Vagina (tissue), 2 donors: ENCODE measurements at regions not wholly inside any gene's neighbourhood (a gene's known extent, or its start where the extent isn't known, plus 50 kb on each side); places are given as distances from the start of the nearest gene placed in this dataset.
"Not testable (repeated sequence)": the region's sequence is repeated elsewhere in the genome, so short reads cannot be mapped to it uniquely, and the experiment has no call there.

ENCODE experiments used
- DNase-seq, 2 donors: peaks; one replicate each; pipeline ENCODE4 v3.0.0-alpha.2; 2017; ENCODE audit errors: extremely low spot score in 2 of 2
- H3K27ac ChIP-seq: fragments of 200-600 bp; sonication (generic); one replicate; pipeline ENCODE4 v1.5.1; 2019
- H3K27me3 ChIP-seq: fragments of 200-600 bp; sonication (generic); one replicate; pipeline ENCODE4 v1.5.1; 2019
- H3K36me3 ChIP-seq, 2 donors: fragments of 200-600 bp; sonication (generic); one replicate each; pipeline ENCODE4 v1.5.1; 2017 to 2019
- H3K4me1 ChIP-seq: fragments of 200-600 bp; sonication (generic); one replicate; pipeline ENCODE4 v1.5.1; 2019
- H3K4me3 ChIP-seq, 2 donors: fragments of 200-600 bp; sonication (generic); 1 replicate in 1 of 2; 2 replicates in 1 of 2; pipeline ENCODE4 v1.5.1; 2016 to 2019
- H3K9me3 ChIP-seq: fragments of 200-600 bp; sonication (generic); one replicate; pipeline ENCODE4 v1.5.1; 2019
- POLR2A ChIP-seq, 2 donors: fragments of 450-650 bp; IDR thresholded peaks; one replicate each; pipeline ENCODE4 v1.6.1; 2017; ENCODE audit warnings: antibody characterized with exemption in 2 of 2, mild to moderate bottlenecking in 2 of 2, moderate library complexity in 2 of 2
- POLR2AphosphoS5 ChIP-seq, 2 donors: sonication (generic); formaldehyde crosslinking; IDR thresholded peaks; one replicate each; pipeline ENCODE4 v1.9.0; 2017; ENCODE audit warnings: antibody characterized with exemption in 2 of 2, mild to moderate bottlenecking in 2 of 2, low read depth in 1 of 2; ENCODE audit not compliant: insufficient read depth in 1 of 2
- intact Hi-C: fragments of 100-400 bp; cut with DNase I; formaldehyde crosslinking; loops from one replicate; pipeline ENCODE4 v1.15.1; 2023
- TF ChIP-seq, protein P1 (sequence below), 3 experiments: fragments of 450-650 bp in 2 of 3; fragments of 200-600 bp in 1 of 3; sonication (generic) in 1 of 3; IDR thresholded peaks; one replicate each; pipeline ENCODE4 v1.5.1; 2017 to 2019; ENCODE audit warnings: antibody characterized with exemption in 3 of 3, mild to moderate bottlenecking in 2 of 3, moderate library complexity in 2 of 3

DNA sequence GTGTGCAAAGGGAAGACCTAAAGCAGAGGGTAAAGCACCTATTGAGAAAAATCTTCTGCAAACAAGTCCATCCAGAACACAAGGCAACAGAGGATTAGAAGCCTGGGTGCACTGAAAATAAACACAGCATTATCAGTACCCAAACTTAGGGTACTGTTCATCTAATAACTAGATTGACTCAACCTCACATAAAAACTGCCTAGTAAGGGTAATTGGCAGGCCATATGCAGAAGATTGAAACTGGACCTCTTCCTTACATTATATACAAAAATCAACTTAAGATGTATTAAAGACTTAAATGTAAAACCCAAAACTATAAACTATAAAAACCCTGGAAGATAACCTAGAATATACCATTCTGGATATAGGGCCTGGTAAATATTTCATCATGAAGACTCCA is 91.2 kb upstream of the SIRPG start:
- DNase-seq, result no peak
- H3K27ac ChIP-seq, result no peak overlapping the region
- H3K4me3 ChIP-seq, result no peak overlapping the region
- no peaks in the 10 kb centered on the region for H3K4me1 ChIP-seq
- no peak for TF ChIP-seq POLR2A (IDR thresholded peaks at IDR 0.05)
- TF ChIP-seq POLR2AphosphoS5 (IDR thresholded peaks at IDR 0.05; ENCODE audit: insufficient read depth in 1 of 2, low read depth in 1 of 2), result no peak
- TF ChIP-seq, protein P1, sequence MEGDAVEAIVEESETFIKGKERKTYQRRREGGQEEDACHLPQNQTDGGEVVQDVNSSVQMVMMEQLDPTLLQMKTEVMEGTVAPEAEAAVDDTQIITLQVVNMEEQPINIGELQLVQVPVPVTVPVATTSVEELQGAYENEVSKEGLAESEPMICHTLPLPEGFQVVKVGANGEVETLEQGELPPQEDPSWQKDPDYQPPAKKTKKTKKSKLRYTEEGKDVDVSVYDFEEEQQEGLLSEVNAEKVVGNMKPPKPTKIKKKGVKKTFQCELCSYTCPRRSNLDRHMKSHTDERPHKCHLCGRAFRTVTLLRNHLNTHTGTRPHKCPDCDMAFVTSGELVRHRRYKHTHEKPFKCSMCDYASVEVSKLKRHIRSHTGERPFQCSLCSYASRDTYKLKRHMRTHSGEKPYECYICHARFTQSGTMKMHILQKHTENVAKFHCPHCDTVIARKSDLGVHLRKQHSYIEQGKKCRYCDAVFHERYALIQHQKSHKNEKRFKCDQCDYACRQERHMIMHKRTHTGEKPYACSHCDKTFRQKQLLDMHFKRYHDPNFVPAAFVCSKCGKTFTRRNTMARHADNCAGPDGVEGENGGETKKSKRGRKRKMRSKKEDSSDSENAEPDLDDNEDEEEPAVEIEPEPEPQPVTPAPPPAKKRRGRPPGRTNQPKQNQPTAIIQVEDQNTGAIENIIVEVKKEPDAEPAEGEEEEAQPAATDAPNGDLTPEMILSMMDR (IDR thresholded peaks at IDR 0.05), result no peak
- no peaks in the 10 kb centered on the region for H3K9me3 ChIP-seq
- intact Hi-C loops, result no loop called here
- no peaks in the 10 kb centered on the region for H3K36me3 ChIP-seq
- no peaks in the 10 kb centered on the region for H3K27me3 ChIP-seq

DNA sequence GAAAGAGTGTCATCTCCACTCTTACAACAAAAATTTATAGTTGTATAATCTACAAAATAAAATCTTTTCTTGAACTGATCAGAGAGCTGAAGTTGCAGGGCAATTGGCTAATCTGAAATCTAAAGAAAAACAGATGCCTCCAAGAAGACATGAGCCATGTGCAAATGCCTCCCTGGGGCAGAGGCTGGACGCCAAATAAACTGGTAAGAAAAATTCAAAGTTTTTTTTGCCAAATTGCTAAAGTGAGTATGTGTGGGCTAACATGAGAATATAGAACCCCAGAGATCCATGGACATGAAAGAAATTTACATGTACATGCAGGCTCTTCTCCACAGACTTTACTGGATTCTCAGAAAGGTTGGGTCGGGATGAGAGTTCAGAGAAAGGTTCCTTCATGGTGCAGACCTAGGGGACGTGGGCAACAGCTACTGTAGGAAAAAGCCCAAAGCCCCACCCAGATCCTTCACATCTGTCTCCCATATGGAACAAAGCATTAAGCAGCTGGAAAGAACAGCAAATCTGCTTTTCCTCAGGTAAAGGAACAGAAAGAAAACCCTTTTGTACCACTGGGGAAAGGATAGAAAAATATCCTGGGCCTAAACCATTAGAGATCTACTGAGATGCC is 90.5 kb upstream of the SIRPG start:
- H3K27ac ChIP-seq, result no peak overlapping the region
- no peaks in the 10 kb centered on the region for H3K36me3 ChIP-seq
- DNase-seq, result no peak
- no peaks in the 10 kb centered on the region for H3K4me1 ChIP-seq
- intact Hi-C loops, result no loop called here
- no peaks in the 10 kb centered on the region for H3K9me3 ChIP-seq
- TF ChIP-seq POLR2AphosphoS5 (IDR thresholded peaks at IDR 0.05; ENCODE audit: insufficient read depth in 1 of 2, low read depth in 1 of 2) (no peak), POLR2A (IDR thresholded peaks at IDR 0.05) (no peak)
- TF ChIP-seq, protein P1 (IDR thresholded peaks at IDR 0.05), result no peak
- H3K4me3 ChIP-seq, result no peak overlapping the region
- no peaks in the 10 kb centered on the region for H3K27me3 ChIP-seq

DNA sequence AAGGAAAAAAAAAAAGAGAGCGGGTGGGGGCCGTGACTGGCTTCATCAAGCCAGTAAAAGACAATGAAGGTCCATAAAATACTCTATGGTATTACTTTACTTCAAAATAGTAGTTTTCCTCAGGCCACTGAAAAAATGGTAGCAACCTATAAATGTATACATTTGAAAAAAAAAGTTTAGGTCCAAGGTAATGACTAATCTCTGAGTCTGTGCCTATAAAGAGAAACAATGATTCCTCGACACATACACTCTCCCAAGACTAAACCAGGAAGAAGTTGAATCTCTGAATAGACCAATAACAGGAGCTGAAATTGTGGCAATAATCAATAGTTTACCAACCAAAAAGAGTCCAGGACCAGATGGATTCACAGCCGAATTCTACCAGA is 84.5 kb upstream of the SIRPG start:
- H3K36me3 ChIP-seq, H3K9me3 ChIP-seq, H3K27me3 ChIP-seq, H3K27ac ChIP-seq, intact Hi-C loops, H3K4me1 ChIP-seq, H3K4me3 ChIP-seq, DNase-seq: not testable (repeated sequence)

- DNase-seq, result no peak
- Histone ChIP-seq H3K4me3 (no peak overlapping the region), H3K27ac (no peak overlapping the region), H3K36me3 (no peaks in the 10 kb centered on the region), H3K27me3 (no peaks in the 10 kb centered on the region), H3K4me1 (no peaks in the 10 kb centered on the region), H3K9me3 (no peaks in the 10 kb centered on the region)
- TF ChIP-seq, protein P1 (IDR thresholded peaks at IDR 0.05), result no peak
- no peak for TF ChIP-seq POLR2AphosphoS5 (IDR thresholded peaks at IDR 0.05; ENCODE audit: insufficient read depth in 1 of 2, low read depth in 1 of 2)
- TF ChIP-seq POLR2A (IDR thresholded peaks at IDR 0.05), result no peak
- intact Hi-C loops, result no loop called here
Measured at GRCh38 chr20:1741309-1742048, 83.9 kb upstream of the SIRPG start.

- H3K36me3 ChIP-seq, result no peaks in the 10 kb centered on the region
- no peak for DNase-seq
- no peaks in the 10 kb centered on the region for H3K27me3 ChIP-seq
- H3K4me3 ChIP-seq, result no peak overlapping the region
- intact Hi-C loops, result no loop called here
- no peaks in the 10 kb centered on the region for H3K4me1 ChIP-seq
- no peak overlapping the region for H3K27ac ChIP-seq
- no peaks in the 10 kb centered on the region for H3K9me3 ChIP-seq
- no peak for TF ChIP-seq POLR2A (IDR thresholded peaks at IDR 0.05)
Measured at GRCh38 chr20:1737134-1737533, 79.6 kb upstream of the SIRPG start.

GRCh38 chr20:1735417-1736089 is 78.0 kb upstream of the SIRPG start:
- Histone ChIP-seq H3K36me3 (no peaks in the 10 kb centered on the region), H3K4me1 (no peaks in the 10 kb centered on the region), H3K9me3 (no peaks in the 10 kb centered on the region), H3K27ac (no peak overlapping the region), H3K27me3 (no peaks in the 10 kb centered on the region), H3K4me3 (no peak overlapping the region)
- intact Hi-C loops, result no loop called here
- TF ChIP-seq POLR2A (IDR thresholded peaks at IDR 0.05) (no peak), POLR2AphosphoS5 (IDR thresholded peaks at IDR 0.05; ENCODE audit: insufficient read depth in 1 of 2, low read depth in 1 of 2) (no peak)
- TF ChIP-seq, protein P1 (IDR thresholded peaks at IDR 0.05), result no peak
- DNase-seq, result no peak
